Activated B cell treated with CpG ODN at 0.5 μM for 24 hours (primary cell): ENCODE measurements at regions not wholly inside any gene's neighbourhood (a gene's known extent, or its start where the extent isn't known, plus 50 kb on each side); places are given as distances from the start of the nearest gene placed in this dataset.

Experiments
- ATAC-seq: fragments of 200-7000 bp; cut with Tn5 transposase; one replicate; pipeline ENCODE4 v1.10.0; 2021; ENCODE audit warnings: low read depth, mild to moderate bottlenecking, moderate library complexity
- CTCF ChIA-PET: fragments of 350-600 bp; sonication (Branson Sonifier 250); formaldehyde crosslinking; loops from one replicate; lab custom pipeline; 2021; ENCODE audit warnings: antibody characterized with exemption; lab: Charles Lee
- POLR2A ChIA-PET: fragments of 350-600 bp; sonication (Branson Sonifier 250); formaldehyde crosslinking; loops from one replicate; lab custom pipeline; 2021; ENCODE audit warnings: antibody characterized with exemption; lab: Charles Lee
- DNase-seq: peaks from one replicate; pipeline ENCODE4 v3.0.0; 2022
- H3K27ac Mint-ChIP-seq: one replicate; pipeline ENCODE4 v1.8.0; 2020; ENCODE audit warnings: mixed read lengths
- H3K27me3 Mint-ChIP-seq: one replicate; pipeline ENCODE4 v1.8.0; 2021; ENCODE audit warnings: mixed read lengths
- H3K36me3 Mint-ChIP-seq: one replicate; pipeline ENCODE4 v1.8.0; 2021; ENCODE audit warnings: low read depth, mixed read lengths
- H3K4me1 Mint-ChIP-seq: one replicate; pipeline ENCODE4 v1.8.0; 2021; ENCODE audit warnings: mixed read lengths
- H3K4me3 Mint-ChIP-seq: one replicate; pipeline ENCODE4 v1.8.0; 2020; ENCODE audit warnings: mild to moderate bottlenecking, mixed read lengths
- H3K9me3 Mint-ChIP-seq: one replicate; pipeline ENCODE4 v1.8.0; 2020; ENCODE audit warnings: mixed read lengths
- intact Hi-C: fragments of 100-400 bp; cut with micrococcal nuclease; formaldehyde crosslinking; loops from one replicate; pipeline ENCODE4 v1.15.1; 2024
- TF ChIP-seq, protein P1 (sequence below): fragments of 200-600 bp; IDR thresholded peaks from one replicate; pipeline ENCODE4 v1.8.0; 2022; ENCODE audit warnings: antibody characterized with exemption, mild to moderate bottlenecking

DNA sequence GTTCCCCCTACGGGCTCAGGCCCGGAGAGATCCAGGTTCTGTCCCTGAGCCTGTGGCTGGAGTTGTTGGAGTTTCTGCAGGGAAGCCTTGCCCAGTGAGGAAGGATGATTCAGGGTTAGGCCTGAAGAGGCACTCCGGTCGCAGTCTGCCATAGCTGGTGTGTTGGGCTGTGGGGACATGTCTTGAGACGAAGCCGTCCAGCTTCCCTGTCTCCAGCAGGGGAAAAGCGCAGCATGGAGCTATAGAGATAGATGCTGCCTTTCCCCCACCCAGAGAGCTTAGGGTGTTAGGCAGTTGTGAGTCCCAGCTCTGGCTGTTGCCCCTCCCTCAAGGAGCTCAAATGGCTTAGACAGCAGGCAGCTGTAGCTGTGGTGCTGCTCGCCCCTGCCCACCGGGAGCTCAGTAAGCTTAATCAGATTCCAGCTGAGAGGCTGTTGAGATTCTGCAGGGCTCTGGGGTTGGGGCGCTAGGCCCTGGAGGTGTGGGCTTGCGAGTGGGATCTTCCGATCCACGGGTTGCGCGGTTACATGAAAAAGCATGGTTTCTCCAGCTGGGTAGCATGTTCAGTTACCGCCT, 103.9 kb downstream of the PMAIP1 start:
- Mint-ChIP-seq H3K9me3 (peaks cover 4% of the 10 kb centered on the region), H3K36me3 (no peaks in the 10 kb centered on the region), H3K4me1 (no peaks in the 10 kb centered on the region), H3K27ac (no peak overlapping the region), H3K4me3 (no peak overlapping the region), H3K27me3 (peaks cover 32% of the 10 kb centered on the region)
- TF ChIP-seq, protein P1, sequence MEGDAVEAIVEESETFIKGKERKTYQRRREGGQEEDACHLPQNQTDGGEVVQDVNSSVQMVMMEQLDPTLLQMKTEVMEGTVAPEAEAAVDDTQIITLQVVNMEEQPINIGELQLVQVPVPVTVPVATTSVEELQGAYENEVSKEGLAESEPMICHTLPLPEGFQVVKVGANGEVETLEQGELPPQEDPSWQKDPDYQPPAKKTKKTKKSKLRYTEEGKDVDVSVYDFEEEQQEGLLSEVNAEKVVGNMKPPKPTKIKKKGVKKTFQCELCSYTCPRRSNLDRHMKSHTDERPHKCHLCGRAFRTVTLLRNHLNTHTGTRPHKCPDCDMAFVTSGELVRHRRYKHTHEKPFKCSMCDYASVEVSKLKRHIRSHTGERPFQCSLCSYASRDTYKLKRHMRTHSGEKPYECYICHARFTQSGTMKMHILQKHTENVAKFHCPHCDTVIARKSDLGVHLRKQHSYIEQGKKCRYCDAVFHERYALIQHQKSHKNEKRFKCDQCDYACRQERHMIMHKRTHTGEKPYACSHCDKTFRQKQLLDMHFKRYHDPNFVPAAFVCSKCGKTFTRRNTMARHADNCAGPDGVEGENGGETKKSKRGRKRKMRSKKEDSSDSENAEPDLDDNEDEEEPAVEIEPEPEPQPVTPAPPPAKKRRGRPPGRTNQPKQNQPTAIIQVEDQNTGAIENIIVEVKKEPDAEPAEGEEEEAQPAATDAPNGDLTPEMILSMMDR, result no peak
- intact Hi-C loops, result no loop called here
- ChIA-PET POLR2A (no interaction called here), CTCF (no interaction called here)
- no peak for DNase-seq
- ATAC-seq, result no peak

DNA sequence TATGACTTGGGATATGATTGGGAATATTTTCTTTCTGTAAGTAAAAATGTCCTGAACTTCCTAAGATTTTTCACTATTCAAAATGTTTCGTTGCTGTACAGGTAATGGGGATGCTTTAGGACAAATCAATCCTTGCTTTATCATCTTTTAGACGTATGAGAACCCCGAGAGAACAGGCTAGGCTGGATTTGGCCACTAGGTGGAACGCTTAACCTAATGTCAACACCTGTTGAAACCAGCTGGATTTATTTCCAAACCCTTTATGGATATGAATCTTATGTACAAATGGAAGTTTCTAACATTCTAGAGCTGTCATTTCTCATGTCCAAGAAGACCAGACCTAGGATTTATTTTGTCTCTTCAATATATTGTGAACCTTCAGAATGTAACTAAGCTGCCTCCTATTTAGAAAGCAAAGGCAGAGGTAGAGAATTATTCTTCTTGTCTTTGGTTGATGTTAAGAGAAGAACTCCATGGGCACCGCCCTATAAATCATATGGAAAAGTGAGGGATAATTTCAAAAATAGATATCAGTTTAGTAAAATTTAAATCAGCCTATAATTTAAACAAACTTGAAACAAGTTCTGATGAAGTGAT, 96.7 kb downstream of the PMAIP1 start:
- peaks cover 7% of the 10 kb centered on the region for H3K9me3 Mint-ChIP-seq
- no peak overlapping the region for H3K27ac Mint-ChIP-seq
- H3K4me1 Mint-ChIP-seq, result no peaks in the 10 kb centered on the region
- TF ChIP-seq, protein P1, result no peak
- CTCF ChIA-PET, result interaction anchor here (0.6 to 3.2 kb wide), 9 partner anchors 9 to 553 kb away, joined by 3 to 26 read pairs (median 4); partner anchors contain the start of gene PMAIP1
- peaks cover 20% of the 10 kb centered on the region for H3K27me3 Mint-ChIP-seq
- no peaks in the 10 kb centered on the region for H3K36me3 Mint-ChIP-seq
- DNase-seq (no peak), ATAC-seq (no peak)
- POLR2A ChIA-PET, result interaction anchor here (3.2 kb wide), 1 partner anchor 96 kb away, joined by 14 read pairs; the partner anchor contains the start of gene PMAIP1
- no peak overlapping the region for H3K4me3 Mint-ChIP-seq
- intact Hi-C loops, result no loop called here

DNA sequence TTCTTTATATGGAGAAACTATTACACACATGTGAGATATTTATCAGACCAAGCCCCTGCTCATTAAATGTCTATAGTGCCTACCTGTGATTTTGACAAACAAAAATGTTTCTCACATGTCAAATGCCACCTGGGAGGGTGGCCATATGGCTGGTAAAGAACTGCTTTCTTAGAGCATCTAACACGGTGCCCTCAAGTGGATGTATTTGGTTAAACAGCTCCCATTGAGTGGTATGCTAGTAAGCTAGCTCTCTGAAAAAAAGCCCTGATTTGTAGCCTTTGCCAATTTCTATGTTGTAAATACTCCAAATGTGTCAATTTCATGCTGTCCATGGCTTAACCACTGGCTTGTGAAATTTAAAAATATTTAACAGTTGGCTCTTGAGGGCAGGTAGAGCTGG, 94.6 kb downstream of the PMAIP1 start:
- intact Hi-C loops, result loop anchor here (1.0 kb wide), 1 partner anchor 157 kb away; no protein-coding TSS in a partner anchor
- no peaks in the 10 kb centered on the region for H3K36me3 Mint-ChIP-seq
- H3K27ac Mint-ChIP-seq, result no peak overlapping the region
- CTCF ChIA-PET, result interaction anchor here (0.7 to 3.2 kb wide), 6 partner anchors 8 to 160 kb away, joined by 3 to 26 read pairs (median 4); no protein-coding TSS in a partner anchor
- H3K27me3 Mint-ChIP-seq, result peaks cover 21% of the 10 kb centered on the region
- no peaks in the 10 kb centered on the region for H3K4me1 Mint-ChIP-seq
- DNase-seq, result no peak
- TF ChIP-seq, protein P1, result no peak
- peaks cover 3% of the 10 kb centered on the region for H3K9me3 Mint-ChIP-seq
- POLR2A ChIA-PET, result interaction anchor here (3.2 kb wide), 1 partner anchor 94 kb away, joined by 14 read pairs; the partner anchor contains the start of gene PMAIP1
- no peak overlapping the region for H3K4me3 Mint-ChIP-seq
- no peak for ATAC-seq

DNA sequence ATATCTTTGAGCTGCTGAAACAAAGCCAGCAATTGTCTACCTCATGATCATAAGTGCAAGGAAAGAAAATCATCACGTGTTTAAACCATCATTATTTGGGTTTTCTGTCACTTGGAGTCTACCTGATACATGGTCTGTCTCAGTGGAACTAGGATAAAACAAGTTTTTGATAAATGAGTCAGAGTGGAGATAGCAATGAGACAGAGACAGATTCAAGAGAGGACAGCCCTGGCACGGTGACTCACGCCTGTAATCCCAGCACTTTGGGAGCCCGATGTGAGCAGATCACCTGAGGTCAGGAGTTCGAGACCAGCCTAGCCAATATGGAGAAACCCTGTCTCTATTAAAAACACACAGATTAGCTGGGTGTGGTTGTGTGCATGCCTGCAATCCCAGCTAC, 93.8 kb downstream of the PMAIP1 start:
- peaks cover 21% of the 10 kb centered on the region for H3K27me3 Mint-ChIP-seq
- DNase-seq (no peak), ATAC-seq (no peak)
- no peaks in the 10 kb centered on the region for H3K36me3 Mint-ChIP-seq
- intact Hi-C loops, result no loop called here
- ChIA-PET CTCF (interaction anchor here (1.1 to 1.5 kb wide), 2 partner anchors 156 to 159 kb away, joined by 3 to 4 read pairs; no protein-coding TSS in a partner anchor), POLR2A (no interaction called here)
- H3K9me3 Mint-ChIP-seq, result peaks cover 3% of the 10 kb centered on the region
- no peaks in the 10 kb centered on the region for H3K4me1 Mint-ChIP-seq
- TF ChIP-seq, protein P1, result no peak
- H3K4me3 Mint-ChIP-seq, result no peak overlapping the region
- H3K27ac Mint-ChIP-seq, result no peak overlapping the region
